ENCODE measurements at regions not wholly inside any gene's neighbourhood (a gene's known extent, or its start where the extent isn't known, plus 50 kb on each side); places are given as distances from the start of the nearest gene placed in this dataset.

- in situ Hi-C loops (cut with MboI; ENCODE audit: low sequenced_read_pairs) = no loop called here
Observed at GRCh38 chr2:175574069-175574468, 392.6 kb upstream of the ATP5MC3 start.

GRCh38 chr2:175571078-175571653 lies 389.7 kb upstream of the ATP5MC3 start:
- in situ Hi-C loops (cut with MboI; ENCODE audit: low sequenced_read_pairs) = no loop called here

- in situ Hi-C loops (cut with MboI; ENCODE audit: low sequenced_read_pairs) = no loop called here
Observed at GRCh38 chr2:175568109-175568730, 386.7 kb upstream of the ATP5MC3 start.

- in situ Hi-C loops (cut with MboI; ENCODE audit: low sequenced_read_pairs) = no loop called here
Observed at GRCh38 chr2:175567435-175568061, 386.0 kb upstream of the ATP5MC3 start.

- in situ Hi-C loops (cut with MboI; ENCODE audit: low sequenced_read_pairs) = no loop called here
Observed at GRCh38 chr2:175560521-175561169, 379.1 kb upstream of the ATP5MC3 start.

GRCh38 chr2:175559613-175560012 lies 378.1 kb upstream of the ATP5MC3 start:
- in situ Hi-C loops (cut with MboI; ENCODE audit: low sequenced_read_pairs) = no loop called here

- in situ Hi-C loops (cut with MboI; ENCODE audit: low sequenced_read_pairs) = no loop called here
Observed at GRCh38 chr2:175557810-175558377, 376.4 kb upstream of the ATP5MC3 start.

GRCh38 chr2:175553910-175554309 lies 372.4 kb upstream of the ATP5MC3 start:
- in situ Hi-C loops (cut with MboI; ENCODE audit: low sequenced_read_pairs) = no loop called here

- in situ Hi-C loops (cut with MboI; ENCODE audit: low sequenced_read_pairs) = no loop called here
Observed at GRCh38 chr2:175552902-175553301, 371.4 kb upstream of the ATP5MC3 start.

- in situ Hi-C loops (cut with MboI; ENCODE audit: low sequenced_read_pairs) = no loop called here
Observed at GRCh38 chr2:175540421-175540820, 358.9 kb upstream of the ATP5MC3 start.

GRCh38 chr2:175539122-175539521 lies 357.6 kb upstream of the ATP5MC3 start:
- in situ Hi-C loops (cut with MboI; ENCODE audit: low sequenced_read_pairs) = no loop called here

GRCh38 chr2:175536059-175536458 lies 354.5 kb upstream of the ATP5MC3 start:
- in situ Hi-C loops (cut with MboI; ENCODE audit: low sequenced_read_pairs) = no loop called here

- in situ Hi-C loops (cut with MboI; ENCODE audit: low sequenced_read_pairs) = no loop called here
Observed at GRCh38 chr2:175535631-175536030, 354.1 kb upstream of the ATP5MC3 start.

GRCh38 chr2:175525975-175526374 lies 344.5 kb upstream of the ATP5MC3 start:
- in situ Hi-C loops (cut with MboI; ENCODE audit: low sequenced_read_pairs) = no loop called here

GRCh38 chr2:175523001-175523400 lies 341.5 kb upstream of the ATP5MC3 start:
- in situ Hi-C loops (cut with MboI; ENCODE audit: low sequenced_read_pairs) = no loop called here

- in situ Hi-C loops (cut with MboI; ENCODE audit: low sequenced_read_pairs) = no loop called here
Observed at GRCh38 chr2:175518206-175518605, 336.7 kb upstream of the ATP5MC3 start.

- in situ Hi-C loops (cut with MboI; ENCODE audit: low sequenced_read_pairs) = no loop called here
Observed at GRCh38 chr2:175516555-175516954, 335.0 kb upstream of the ATP5MC3 start.

- in situ Hi-C loops (cut with MboI; ENCODE audit: low sequenced_read_pairs) = no loop called here
Observed at GRCh38 chr2:175500255-175500654, 318.7 kb upstream of the ATP5MC3 start.

GRCh38 chr2:175490360-175490791 lies 308.9 kb upstream of the ATP5MC3 start:
- in situ Hi-C loops (cut with MboI; ENCODE audit: low sequenced_read_pairs) = no loop called here

GRCh38 chr2:175478096-175478768 lies 296.7 kb upstream of the ATP5MC3 start:
- in situ Hi-C loops (cut with MboI; ENCODE audit: low sequenced_read_pairs) = no loop called here

- in situ Hi-C loops (cut with MboI; ENCODE audit: low sequenced_read_pairs) = no loop called here
Observed at GRCh38 chr2:175476948-175477347, 295.4 kb upstream of the ATP5MC3 start.
